ENCODE measurements at regions not wholly inside any gene's neighbourhood (a gene's known extent, or its start where the extent isn't known, plus 50 kb on each side); places are given as distances from the start of the nearest gene placed in this dataset.

- Histone ChIP-seq H3K27ac (ENCODE audit: low read depth, low read length) (no peak overlapping the region), H3K9me3 (ENCODE audit: control insufficient read depth in 1 of 2, insufficient read depth in 1 of 2, low read depth in 1 of 2, low read length in 2 of 2) (peaks cover 0 to under 1% of the 10 kb centered on the region in 2 experiments; a peak in 1 of 4 replicates), H4K20me1 (ENCODE audit: insufficient read depth) (no peaks in the 10 kb centered on the region), H3K4me1 (ENCODE audit: control insufficient read depth in 1 of 2, insufficient read depth in 2 of 2, low read length in 2 of 2) (no peaks in the 10 kb centered on the region), H3K79me2 (ENCODE audit: insufficient read depth, low read length) (no peaks in the 10 kb centered on the region), H3K9me2 (ENCODE audit: insufficient read depth) (no peaks in the 10 kb centered on the region), H2AFZ (ENCODE audit: low read depth, low read length, poor library complexity, severe bottlenecking) (no peak overlapping the region), H3K36me3 (ENCODE audit: control insufficient read depth in 1 of 2, insufficient read depth in 2 of 2, low read length in 2 of 2) (no peaks in the 10 kb centered on the region), H3K9ac (ENCODE audit: low read length) (no peak overlapping the region), H3K4me2 (ENCODE audit: low read length) (no peak overlapping the region), H3K4me3 (replicated peaks in 1 of 2; ENCODE audit: low read depth in 1 of 2, low read length in 2 of 2) (no peak overlapping the region), H3K27me3 (ENCODE audit: insufficient read depth, low read length) (no peaks in the 10 kb centered on the region)
- CTCF ChIA-PET: no interaction called here
- BruUV-seq (replicated peaks): no TSS peak
- DNase-seq (ENCODE audit: low read depth, low spot score) (no peak), ATAC-seq (no peak)
- POLR2A ChIA-PET: no interaction called here
- no peak for TF ChIP-seq ZNF274 (IDR thresholded peaks at IDR 0.05; ENCODE audit: low read depth, low read length)
- no peak for TF ChIP-seq POLR2A (IDR thresholded peaks at IDR 0.05; ENCODE audit: borderline replicate concordance, extremely low read depth, insufficient read depth, insufficient read length)
- TF ChIP-seq MAX (IDR thresholded peaks at IDR 0.05): no peak
- intact Hi-C loops (cut with micrococcal nuclease): no loop called here
- RAD21 ChIA-PET (ENCODE audit: low non-redundant PET in 1 of 2, low total read pairs in 2 of 2, uncharacterized antibody in 2 of 2, unreplicated experiment in 2 of 2): no interaction called here
These were observed 204.8 kb upstream of the TSC22D2 start for GRCh38 chr3:150203273-150203672.

GRCh38 chr3:150202711-150203110 is 205.4 kb upstream of the TSC22D2 start:
- POLR2A ChIA-PET: no interaction called here
- RAD21 ChIA-PET (ENCODE audit: low non-redundant PET in 1 of 2, low total read pairs in 2 of 2, uncharacterized antibody in 2 of 2, unreplicated experiment in 2 of 2): no interaction called here
- Histone ChIP-seq H3K79me2 (ENCODE audit: insufficient read depth, low read length) (no peaks in the 10 kb centered on the region), H3K27me3 (ENCODE audit: insufficient read depth, low read length) (no peaks in the 10 kb centered on the region), H3K4me3 (replicated peaks in 1 of 2; ENCODE audit: low read depth in 1 of 2, low read length in 2 of 2) (no peak overlapping the region), H3K4me1 (ENCODE audit: control insufficient read depth in 1 of 2, insufficient read depth in 2 of 2, low read length in 2 of 2) (no peaks in the 10 kb centered on the region), H3K27ac (ENCODE audit: low read depth, low read length) (no peak overlapping the region), H3K4me2 (ENCODE audit: low read length) (no peak overlapping the region), H3K9me3 (ENCODE audit: control insufficient read depth in 1 of 2, insufficient read depth in 1 of 2, low read depth in 1 of 2, low read length in 2 of 2) (peaks cover 0 to 3% of the 10 kb centered on the region in 2 experiments; a peak in 1 of 4 replicates), H3K36me3 (ENCODE audit: control insufficient read depth in 1 of 2, insufficient read depth in 2 of 2, low read length in 2 of 2) (no peaks in the 10 kb centered on the region), H3K9me2 (ENCODE audit: insufficient read depth) (no peaks in the 10 kb centered on the region), H4K20me1 (ENCODE audit: insufficient read depth) (no peaks in the 10 kb centered on the region), H2AFZ (ENCODE audit: low read depth, low read length, poor library complexity, severe bottlenecking) (no peak overlapping the region), H3K9ac (ENCODE audit: low read length) (no peak overlapping the region)
- ATAC-seq: no peak
- no TSS peak for BruUV-seq (replicated peaks)
- CTCF ChIA-PET: no interaction called here
- intact Hi-C loops (cut with micrococcal nuclease): no loop called here
- DNase-seq (ENCODE audit: low read depth, low spot score): no peak
- no peak for TF ChIP-seq FOSL1 (IDR thresholded peaks at IDR 0.05; ENCODE audit: low read depth)
- no peak for TF ChIP-seq YY1 (IDR thresholded peaks at IDR 0.05; ENCODE audit: extremely low read depth, insufficient replicate concordance, low read depth, low read length)
- no peak for TF ChIP-seq POLR2AphosphoS5 (IDR thresholded peaks at IDR 0.05; ENCODE audit: low read depth, low read length)
- no peak for TF ChIP-seq EZH2phosphoT487 (IDR thresholded peaks at IDR 0.05; ENCODE audit: borderline replicate concordance)
- TF ChIP-seq ZBTB33 (IDR thresholded peaks at IDR 0.05; ENCODE audit: extremely low read depth, insufficient replicate concordance, low read length): no peak
- TF ChIP-seq RAD21 (IDR thresholded peaks at IDR 0.05; ENCODE audit: low read depth): no peak
- no peak for TF ChIP-seq EGR1 (IDR thresholded peaks at IDR 0.05; ENCODE audit: low read depth)
- no peak for TF ChIP-seq POLR2A (IDR thresholded peaks at IDR 0.05; ENCODE audit: borderline replicate concordance, extremely low read depth, insufficient read depth, insufficient read length)
- TF ChIP-seq CEBPB (IDR thresholded peaks at IDR 0.05; ENCODE audit: low read depth): no peak
- no peak for TF ChIP-seq CBX3 (IDR thresholded peaks at IDR 0.05; ENCODE audit: low read depth)
- TF ChIP-seq SIN3A (IDR thresholded peaks at IDR 0.05; ENCODE audit: low read depth): no peak
- TF ChIP-seq EZH2 (IDR thresholded peaks at IDR 0.05): no peak
- no peak for TF ChIP-seq CTCF (IDR thresholded peaks at IDR 0.05 in 2 of 3, conservative IDR thresholded peaks at IDR 0.05 in 1 of 3; ENCODE audit: borderline replicate concordance in 1 of 3, insufficient read depth in 1 of 3, low read depth in 2 of 3, low read length in 2 of 3)
- no peak for TF ChIP-seq ELF1 (IDR thresholded peaks at IDR 0.05; ENCODE audit: borderline replicate concordance, low read depth)
- no peak for TF ChIP-seq MAX (IDR thresholded peaks at IDR 0.05)
- TF ChIP-seq ZNF274 (IDR thresholded peaks at IDR 0.05; ENCODE audit: low read depth, low read length): no peak
- no peak for TF ChIP-seq SP1 (IDR thresholded peaks at IDR 0.05; ENCODE audit: low read depth)
- no peak for TF ChIP-seq TCF7L2 (IDR thresholded peaks at IDR 0.05; ENCODE audit: borderline replicate concordance, extremely low read depth, insufficient read depth, insufficient read length)

Measured in HCT116 (cell line).